Fibroblast of pulmonary artery (primary cell): ENCODE measurements at regions not wholly inside any gene's neighbourhood (a gene's known extent, or its start where the extent isn't known, plus 50 kb on each side); places are given as distances from the start of the nearest gene placed in this dataset.

ENCODE experiments used
- DNase-seq: peaks from one replicate; pipeline ENCODE4 v3.0.0-alpha.2; 2010; ENCODE audit warnings: low read depth
- H3K4me3 ChIP-seq: replicated peaks from 2 replicates; pipeline ENCODE4 v1.5.1; 2011; ENCODE audit warnings: low read depth, mild to moderate bottlenecking, control low read depth, low read length, moderate library complexity
- TF ChIP-seq, protein P1 (sequence below): IDR thresholded peaks from 2 replicates; pipeline ENCODE4 v1.5.1; 2011; ENCODE audit warnings: mild to moderate bottlenecking, control low read depth, low read length, inconsistent platforms; ENCODE audit errors: missing control alignments

GRCh38 chr2:75870651-75871137, 160.0 kb upstream of the GCFC2 start:
- no peak overlapping the region for H3K4me3 ChIP-seq
- TF ChIP-seq, protein P1, sequence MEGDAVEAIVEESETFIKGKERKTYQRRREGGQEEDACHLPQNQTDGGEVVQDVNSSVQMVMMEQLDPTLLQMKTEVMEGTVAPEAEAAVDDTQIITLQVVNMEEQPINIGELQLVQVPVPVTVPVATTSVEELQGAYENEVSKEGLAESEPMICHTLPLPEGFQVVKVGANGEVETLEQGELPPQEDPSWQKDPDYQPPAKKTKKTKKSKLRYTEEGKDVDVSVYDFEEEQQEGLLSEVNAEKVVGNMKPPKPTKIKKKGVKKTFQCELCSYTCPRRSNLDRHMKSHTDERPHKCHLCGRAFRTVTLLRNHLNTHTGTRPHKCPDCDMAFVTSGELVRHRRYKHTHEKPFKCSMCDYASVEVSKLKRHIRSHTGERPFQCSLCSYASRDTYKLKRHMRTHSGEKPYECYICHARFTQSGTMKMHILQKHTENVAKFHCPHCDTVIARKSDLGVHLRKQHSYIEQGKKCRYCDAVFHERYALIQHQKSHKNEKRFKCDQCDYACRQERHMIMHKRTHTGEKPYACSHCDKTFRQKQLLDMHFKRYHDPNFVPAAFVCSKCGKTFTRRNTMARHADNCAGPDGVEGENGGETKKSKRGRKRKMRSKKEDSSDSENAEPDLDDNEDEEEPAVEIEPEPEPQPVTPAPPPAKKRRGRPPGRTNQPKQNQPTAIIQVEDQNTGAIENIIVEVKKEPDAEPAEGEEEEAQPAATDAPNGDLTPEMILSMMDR: no peak
- DNase-seq: no peak

DNA sequence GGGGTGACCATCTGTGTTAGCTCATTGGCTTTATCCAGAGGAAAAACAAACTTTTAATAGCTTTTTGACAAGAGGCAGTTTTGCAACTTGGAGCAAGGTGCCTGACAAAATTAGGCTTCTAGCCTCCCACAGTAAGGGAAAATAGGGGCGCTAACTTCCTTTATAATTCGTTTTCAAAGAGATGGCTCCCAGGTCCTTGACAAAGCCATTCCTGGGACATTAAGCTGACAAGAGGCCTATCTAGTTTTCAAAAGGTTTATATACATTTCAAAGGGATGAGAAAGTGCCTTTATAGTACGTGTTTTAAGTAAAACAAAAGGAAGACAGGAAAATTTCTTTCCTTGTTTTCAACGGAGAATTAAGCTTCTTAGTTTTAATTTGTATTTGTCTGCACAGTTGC, 159.4 kb upstream of the GCFC2 start:
- H3K4me3 ChIP-seq: no peak overlapping the region
- TF ChIP-seq, protein P1: no peak
- DNase-seq: no peak

GRCh38 chr2:75865702-75866101, 155.0 kb upstream of the GCFC2 start:
- DNase-seq: no peak
- H3K4me3 ChIP-seq: no peak overlapping the region
- TF ChIP-seq, protein P1: no peak

- DNase-seq: no peak
- TF ChIP-seq, protein P1: no peak
- H3K4me3 ChIP-seq: no peak overlapping the region
These were observed 154.4 kb upstream of the GCFC2 start for GRCh38 chr2:75865083-75865482.

GRCh38 chr2:75862547-75862946, 151.8 kb upstream of the GCFC2 start:
- H3K4me3 ChIP-seq: no peak overlapping the region
- no peak for DNase-seq
- TF ChIP-seq, protein P1: no peak

DNA sequence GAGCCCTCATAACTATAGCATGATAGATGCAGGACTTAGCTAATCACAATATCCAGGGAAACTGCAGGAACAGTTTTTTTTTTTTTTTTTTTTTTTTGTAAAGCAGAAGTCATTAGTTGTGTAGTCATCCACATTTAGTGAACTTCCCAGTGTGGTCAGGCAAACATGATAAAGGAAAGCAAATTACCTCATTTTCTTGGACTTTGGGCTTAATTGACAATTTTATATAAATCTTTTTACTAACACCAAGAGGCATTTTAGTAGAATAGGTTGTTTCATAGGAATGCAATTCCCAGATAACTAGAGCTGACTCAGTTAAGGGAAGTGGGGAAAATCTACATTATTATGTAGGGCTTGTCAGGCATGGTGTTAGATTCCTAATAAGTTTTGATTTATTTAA, 142.7 kb upstream of the GCFC2 start:
- DNase-seq: no peak
- TF ChIP-seq, protein P1: no peak

GRCh38 chr2:75852639-75853038, 141.9 kb upstream of the GCFC2 start:
- no peak for DNase-seq
- TF ChIP-seq, protein P1: no peak
- H3K4me3 ChIP-seq: no peak overlapping the region

More for the DNA sequence above, 142.7 kb upstream of the GCFC2 start:
- no peak overlapping the region for H3K4me3 ChIP-seq
